WTC11 (cell line): ENCODE measurements at regions not wholly inside any gene's neighbourhood (a gene's known extent, or its start where the extent isn't known, plus 50 kb on each side); places are given as distances from the start of the nearest gene placed in this dataset.

Experiments
- ATAC-seq: fragments of 200-7000 bp; cut with Tn5 transposase; 2 replicates; pipeline ENCODE4 v1.10.0; 2021; ENCODE audit warnings: mild to moderate bottlenecking, moderate library complexity
- CTCF ChIA-PET: fragments of 300-600 bp; sonication (Branson Sonifier 250); formaldehyde crosslinking; loops from one replicate; lab custom pipeline; 2021; ENCODE audit warnings: antibody characterized with exemption; lab: Charles Lee
- POLR2A ChIA-PET: fragments of 350-600 bp; sonication (Branson Sonifier 250); formaldehyde crosslinking; loops from one replicate; lab custom pipeline; 2021; ENCODE audit warnings: antibody characterized with exemption; lab: Charles Lee
- DNase-seq: peaks from one replicate; pipeline ENCODE4 v3.0.0; 2021; ENCODE audit warnings: low spot score
- H3K27ac Mint-ChIP-seq: 2 replicates; pipeline ENCODE4 v1.8.0; 2021; ENCODE audit warnings: mixed read lengths
- H3K27me3 Mint-ChIP-seq: 2 replicates; pipeline ENCODE4 v1.8.0; 2021; ENCODE audit warnings: low read depth, mild to moderate bottlenecking, moderate library complexity, mixed read lengths
- H3K36me3 Mint-ChIP-seq: 2 replicates; pipeline ENCODE4 v1.8.0; 2021; ENCODE audit warnings: mixed read lengths
- H3K4me1 Mint-ChIP-seq: 2 replicates; pipeline ENCODE4 v1.8.0; 2022; ENCODE audit warnings: mixed read lengths
- H3K4me3 Mint-ChIP-seq: 2 replicates; pipeline ENCODE4 v1.8.0; 2021; ENCODE audit warnings: mild to moderate bottlenecking, moderate library complexity, mixed read lengths
- H3K9me3 Mint-ChIP-seq: 2 replicates; pipeline ENCODE4 v1.8.0; 2021; ENCODE audit warnings: mixed read lengths
- ATF1 ChIP-seq: sonication (generic); formaldehyde crosslinking; IDR thresholded peaks from 2 replicates; pipeline ENCODE4 v1.8.1; 2023; ENCODE audit warnings: mild to moderate bottlenecking, moderate library complexity, missing genetic modification reagents
- FOXJ3 ChIP-seq: sonication (generic); formaldehyde crosslinking; IDR thresholded peaks from 2 replicates; pipeline ENCODE4 v1.9.0; 2021; ENCODE audit warnings: missing genetic modification reagents, mild to moderate bottlenecking, borderline replicate concordance
- GTF2I ChIP-seq: fragments of 250-450 bp; sonication (Bioruptor Pico); conservative IDR thresholded peaks from 2 replicates; pipeline ENCODE4 v1.4.0; 2021; ENCODE audit warnings: mild to moderate bottlenecking
- IRF2 ChIP-seq: sonication (generic); formaldehyde crosslinking; IDR thresholded peaks from 2 replicates; pipeline ENCODE4 v1.8.0; 2022; ENCODE audit warnings: low read depth, missing genetic modification reagents, borderline replicate concordance
- MXD4 ChIP-seq: fragments of 250-450 bp; sonication (Bioruptor Pico); IDR thresholded peaks from 2 replicates; pipeline ENCODE4 v1.8.0; 2021; ENCODE audit warnings: mild to moderate bottlenecking, moderate library complexity, borderline replicate concordance
- NFATC4 ChIP-seq: fragments of 250-450 bp; sonication (Bioruptor Pico); IDR thresholded peaks from 2 replicates; pipeline ENCODE4 v1.9.0; 2021; ENCODE audit warnings: mild to moderate bottlenecking
- NFYB ChIP-seq: sonication (generic); formaldehyde crosslinking; conservative IDR thresholded peaks from 2 replicates; pipeline ENCODE4 v1.8.0; 2022; ENCODE audit warnings: low read depth, missing genetic modification reagents
- PRRX2 ChIP-seq: fragments of 250-450 bp; sonication (Bioruptor Pico); IDR thresholded peaks from 2 replicates; pipeline ENCODE4 v1.8.0; 2021; ENCODE audit warnings: mild to moderate bottlenecking
- RELA ChIP-seq: sonication (generic); formaldehyde crosslinking; IDR thresholded peaks from 2 replicates; pipeline ENCODE4 v1.8.1; 2022; ENCODE audit warnings: missing genetic modification reagents, mild to moderate bottlenecking, borderline replicate concordance
- SMAD3 ChIP-seq: sonication (generic); formaldehyde crosslinking; IDR thresholded peaks from 2 replicates; pipeline ENCODE4 v1.8.0; 2022; ENCODE audit warnings: missing genetic modification reagents, mild to moderate bottlenecking, borderline replicate concordance
- ZBTB21 ChIP-seq: sonication (generic); formaldehyde crosslinking; IDR thresholded peaks from 2 replicates; pipeline ENCODE4 v1.8.1; 2023; ENCODE audit warnings: mild to moderate bottlenecking, missing genetic modification reagents, borderline replicate concordance
- ZNF138 ChIP-seq: sonication (generic); formaldehyde crosslinking; conservative IDR thresholded peaks from 2 replicates; pipeline ENCODE4 v1.8.1; 2022; ENCODE audit warnings: mild to moderate bottlenecking, moderate library complexity, missing genetic modification reagents
- ZNF416 ChIP-seq: fragments of 250-450 bp; sonication (Bioruptor Pico); IDR thresholded peaks from 2 replicates; pipeline ENCODE4 v1.9.0; 2021; ENCODE audit warnings: mild to moderate bottlenecking, inconsistent platforms
- TF ChIP-seq, protein P1 (sequence below): fragments of 250-450 bp; sonication (Bioruptor Pico); IDR thresholded peaks from 2 replicates; pipeline ENCODE4 v1.9.0; 2021; ENCODE audit warnings: mild to moderate bottlenecking
- TF ChIP-seq, protein P2 (sequence below): fragments of 250-450 bp; sonication (Bioruptor Pico); IDR thresholded peaks from 2 replicates; pipeline ENCODE4 v2.1.2; 2022; ENCODE audit warnings: mild to moderate bottlenecking, moderate library complexity
- TF ChIP-seq, protein P3 (sequence below): sonication (generic); formaldehyde crosslinking; conservative IDR thresholded peaks from 2 replicates; pipeline ENCODE4 v1.8.1; 2023; ENCODE audit warnings: mild to moderate bottlenecking, low read depth, missing genetic modification reagents, moderate library complexity
- TF ChIP-seq, protein P4 (sequence below): sonication (generic); formaldehyde crosslinking; IDR thresholded peaks from 2 replicates; pipeline ENCODE4 v1.8.0; 2022; ENCODE audit warnings: mild to moderate bottlenecking, missing genetic modification reagents
- TF ChIP-seq, protein P5 (sequence below): fragments of 250-450 bp; sonication (Bioruptor Pico); conservative IDR thresholded peaks from 2 replicates; pipeline ENCODE4 v1.9.0; 2021; ENCODE audit warnings: mild to moderate bottlenecking
- TF ChIP-seq, protein P6 (sequence below): sonication (generic); formaldehyde crosslinking; IDR thresholded peaks from 2 replicates; pipeline ENCODE4 v1.8.0; 2023; ENCODE audit warnings: missing genetic modification reagents

DNA sequence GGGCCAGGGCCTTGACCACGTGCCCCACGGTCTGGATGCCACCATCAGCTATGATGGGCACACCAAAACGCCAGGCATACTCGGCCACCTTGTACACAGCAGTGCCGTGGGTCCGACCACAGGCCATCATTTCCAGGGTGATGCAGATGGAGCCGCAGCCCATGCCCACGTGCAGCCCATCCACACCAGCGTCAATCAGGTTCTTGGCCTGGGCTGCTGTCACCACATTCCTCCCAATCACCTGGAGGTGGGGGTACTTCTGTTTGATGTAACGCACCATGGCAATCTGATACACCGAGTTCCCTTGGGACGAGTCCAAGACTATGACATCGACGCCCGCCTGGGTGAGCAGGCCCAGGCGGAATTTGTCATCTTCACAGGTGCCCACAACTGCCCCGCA is 221.2 kb upstream of the ATP6AP2 start:
- Mint-ChIP-seq H3K27ac (no peak overlapping the region), H3K4me1 (peaks cover 3% of the 10 kb centered on the region; the same call in 1 of the 2 replicates), H3K27me3 (no peaks in the 10 kb centered on the region), H3K4me3 (no peak overlapping the region), H3K36me3 (no peaks in the 10 kb centered on the region)
- ATAC-seq (no peak), DNase-seq (no peak)
- ChIA-PET POLR2A (no interaction called here), CTCF (no interaction called here)
- TF ChIP-seq, protein P1, sequence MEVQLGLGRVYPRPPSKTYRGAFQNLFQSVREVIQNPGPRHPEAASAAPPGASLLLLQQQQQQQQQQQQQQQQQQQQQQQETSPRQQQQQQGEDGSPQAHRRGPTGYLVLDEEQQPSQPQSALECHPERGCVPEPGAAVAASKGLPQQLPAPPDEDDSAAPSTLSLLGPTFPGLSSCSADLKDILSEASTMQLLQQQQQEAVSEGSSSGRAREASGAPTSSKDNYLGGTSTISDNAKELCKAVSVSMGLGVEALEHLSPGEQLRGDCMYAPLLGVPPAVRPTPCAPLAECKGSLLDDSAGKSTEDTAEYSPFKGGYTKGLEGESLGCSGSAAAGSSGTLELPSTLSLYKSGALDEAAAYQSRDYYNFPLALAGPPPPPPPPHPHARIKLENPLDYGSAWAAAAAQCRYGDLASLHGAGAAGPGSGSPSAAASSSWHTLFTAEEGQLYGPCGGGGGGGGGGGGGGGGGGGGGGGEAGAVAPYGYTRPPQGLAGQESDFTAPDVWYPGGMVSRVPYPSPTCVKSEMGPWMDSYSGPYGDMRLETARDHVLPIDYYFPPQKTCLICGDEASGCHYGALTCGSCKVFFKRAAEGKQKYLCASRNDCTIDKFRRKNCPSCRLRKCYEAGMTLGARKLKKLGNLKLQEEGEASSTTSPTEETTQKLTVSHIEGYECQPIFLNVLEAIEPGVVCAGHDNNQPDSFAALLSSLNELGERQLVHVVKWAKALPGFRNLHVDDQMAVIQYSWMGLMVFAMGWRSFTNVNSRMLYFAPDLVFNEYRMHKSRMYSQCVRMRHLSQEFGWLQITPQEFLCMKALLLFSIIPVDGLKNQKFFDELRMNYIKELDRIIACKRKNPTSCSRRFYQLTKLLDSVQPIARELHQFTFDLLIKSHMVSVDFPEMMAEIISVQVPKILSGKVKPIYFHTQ (CRISPR knock-in tag), result no peak
- TF ChIP-seq GTF2I (CRISPR knock-in tag), result no peak
- TF ChIP-seq, protein P2, sequence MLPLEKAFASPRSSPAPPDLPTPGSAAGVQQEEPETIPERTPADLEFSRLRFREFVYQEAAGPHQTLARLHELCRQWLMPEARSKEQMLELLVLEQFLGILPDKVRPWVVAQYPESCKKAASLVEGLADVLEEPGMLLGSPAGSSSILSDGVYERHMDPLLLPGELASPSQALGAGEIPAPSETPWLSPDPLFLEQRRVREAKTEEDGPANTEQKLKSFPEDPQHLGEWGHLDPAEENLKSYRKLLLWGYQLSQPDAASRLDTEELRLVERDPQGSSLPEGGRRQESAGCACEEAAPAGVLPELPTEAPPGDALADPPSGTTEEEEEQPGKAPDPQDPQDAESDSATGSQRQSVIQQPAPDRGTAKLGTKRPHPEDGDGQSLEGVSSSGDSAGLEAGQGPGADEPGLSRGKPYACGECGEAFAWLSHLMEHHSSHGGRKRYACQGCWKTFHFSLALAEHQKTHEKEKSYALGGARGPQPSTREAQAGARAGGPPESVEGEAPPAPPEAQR (CRISPR knock-in tag), result no peak
- no peak for TF ChIP-seq PRRX2 (CRISPR knock-in tag)
- TF ChIP-seq ZNF416 (CRISPR knock-in tag), result no peak
- TF ChIP-seq, protein P3, sequence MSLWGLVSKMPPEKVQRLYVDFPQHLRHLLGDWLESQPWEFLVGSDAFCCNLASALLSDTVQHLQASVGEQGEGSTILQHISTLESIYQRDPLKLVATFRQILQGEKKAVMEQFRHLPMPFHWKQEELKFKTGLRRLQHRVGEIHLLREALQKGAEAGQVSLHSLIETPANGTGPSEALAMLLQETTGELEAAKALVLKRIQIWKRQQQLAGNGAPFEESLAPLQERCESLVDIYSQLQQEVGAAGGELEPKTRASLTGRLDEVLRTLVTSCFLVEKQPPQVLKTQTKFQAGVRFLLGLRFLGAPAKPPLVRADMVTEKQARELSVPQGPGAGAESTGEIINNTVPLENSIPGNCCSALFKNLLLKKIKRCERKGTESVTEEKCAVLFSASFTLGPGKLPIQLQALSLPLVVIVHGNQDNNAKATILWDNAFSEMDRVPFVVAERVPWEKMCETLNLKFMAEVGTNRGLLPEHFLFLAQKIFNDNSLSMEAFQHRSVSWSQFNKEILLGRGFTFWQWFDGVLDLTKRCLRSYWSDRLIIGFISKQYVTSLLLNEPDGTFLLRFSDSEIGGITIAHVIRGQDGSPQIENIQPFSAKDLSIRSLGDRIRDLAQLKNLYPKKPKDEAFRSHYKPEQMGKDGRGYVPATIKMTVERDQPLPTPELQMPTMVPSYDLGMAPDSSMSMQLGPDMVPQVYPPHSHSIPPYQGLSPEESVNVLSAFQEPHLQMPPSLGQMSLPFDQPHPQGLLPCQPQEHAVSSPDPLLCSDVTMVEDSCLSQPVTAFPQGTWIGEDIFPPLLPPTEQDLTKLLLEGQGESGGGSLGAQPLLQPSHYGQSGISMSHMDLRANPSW (CRISPR knock-in tag), result no peak
- no peak for TF ChIP-seq NFYB (CRISPR knock-in tag)
- TF ChIP-seq, protein P4, sequence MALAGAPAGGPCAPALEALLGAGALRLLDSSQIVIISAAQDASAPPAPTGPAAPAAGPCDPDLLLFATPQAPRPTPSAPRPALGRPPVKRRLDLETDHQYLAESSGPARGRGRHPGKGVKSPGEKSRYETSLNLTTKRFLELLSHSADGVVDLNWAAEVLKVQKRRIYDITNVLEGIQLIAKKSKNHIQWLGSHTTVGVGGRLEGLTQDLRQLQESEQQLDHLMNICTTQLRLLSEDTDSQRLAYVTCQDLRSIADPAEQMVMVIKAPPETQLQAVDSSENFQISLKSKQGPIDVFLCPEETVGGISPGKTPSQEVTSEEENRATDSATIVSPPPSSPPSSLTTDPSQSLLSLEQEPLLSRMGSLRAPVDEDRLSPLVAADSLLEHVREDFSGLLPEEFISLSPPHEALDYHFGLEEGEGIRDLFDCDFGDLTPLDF (CRISPR knock-in tag), result no peak
- no peak for TF ChIP-seq RELA (CRISPR knock-in tag)
- no peak for TF ChIP-seq ATF1 (CRISPR knock-in tag)
- TF ChIP-seq, all 79 proteins: peak for 0
- H3K9me3 Mint-ChIP-seq, result no peaks in the 10 kb centered on the region

DNA sequence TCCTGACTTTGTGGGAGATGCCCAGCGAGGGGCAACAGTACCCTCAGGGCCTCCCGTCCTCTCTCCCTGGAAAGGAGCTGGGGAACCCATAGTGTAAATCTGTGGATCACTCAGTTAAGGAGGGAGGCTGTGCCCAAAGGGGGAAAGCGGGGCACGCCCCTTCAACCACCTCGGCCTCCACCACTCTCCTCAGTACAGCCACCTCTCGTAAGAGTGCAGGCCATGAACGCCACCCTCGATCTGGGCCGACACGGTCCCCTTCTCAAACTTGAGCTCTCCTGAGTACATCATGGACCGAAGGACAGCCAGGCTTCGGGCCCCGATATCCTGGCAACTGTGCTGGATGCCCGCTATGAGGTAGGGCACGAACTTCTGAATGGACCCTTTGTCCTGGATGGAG is 221.8 kb upstream of the ATP6AP2 start:
- ATAC-seq (no peak), DNase-seq (no peak)
- H3K4me1 Mint-ChIP-seq, result peaks cover 3% of the 10 kb centered on the region; the same call in 1 of the 2 replicates
- no peak overlapping the region for H3K4me3 Mint-ChIP-seq
- ChIA-PET POLR2A (no interaction called here), CTCF (no interaction called here)
- no peaks in the 10 kb centered on the region for H3K9me3 Mint-ChIP-seq
- no peaks in the 10 kb centered on the region for H3K27me3 Mint-ChIP-seq
- no peaks in the 10 kb centered on the region for H3K36me3 Mint-ChIP-seq
- TF ChIP-seq ZNF138 (CRISPR knock-in tag), result no peak
- TF ChIP-seq ZBTB21 (CRISPR knock-in tag), result no peak
- TF ChIP-seq MXD4 (CRISPR knock-in tag), result no peak
- no peak for TF ChIP-seq NFATC4 (CRISPR knock-in tag)
- no peak for TF ChIP-seq SMAD3 (CRISPR knock-in tag)
- no peak overlapping the region for H3K27ac Mint-ChIP-seq

DNA sequence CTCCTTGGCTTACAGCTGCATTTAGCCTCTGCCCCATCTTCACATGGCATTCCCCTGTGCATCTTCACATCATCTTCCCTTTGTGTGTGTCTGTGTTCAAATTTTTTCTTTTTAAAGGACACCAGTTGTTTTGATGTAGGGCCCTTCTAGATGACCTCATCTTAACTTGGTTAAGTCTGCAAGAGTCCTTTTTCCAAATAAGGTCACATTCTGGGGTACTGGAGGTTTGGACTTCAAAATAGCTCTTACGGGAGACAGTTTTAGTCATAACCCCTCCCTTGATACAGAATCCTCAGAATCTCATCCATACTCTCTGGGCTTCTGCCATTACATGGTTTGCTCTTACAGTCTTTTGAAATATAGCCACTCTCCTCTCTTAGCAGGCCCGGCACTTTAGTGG is 231.5 kb upstream of the ATP6AP2 start:
- H3K4me3 Mint-ChIP-seq, result no peak overlapping the region
- no peak for DNase-seq
- no peaks in the 10 kb centered on the region for H3K4me1 Mint-ChIP-seq
- TF ChIP-seq, protein P5, sequence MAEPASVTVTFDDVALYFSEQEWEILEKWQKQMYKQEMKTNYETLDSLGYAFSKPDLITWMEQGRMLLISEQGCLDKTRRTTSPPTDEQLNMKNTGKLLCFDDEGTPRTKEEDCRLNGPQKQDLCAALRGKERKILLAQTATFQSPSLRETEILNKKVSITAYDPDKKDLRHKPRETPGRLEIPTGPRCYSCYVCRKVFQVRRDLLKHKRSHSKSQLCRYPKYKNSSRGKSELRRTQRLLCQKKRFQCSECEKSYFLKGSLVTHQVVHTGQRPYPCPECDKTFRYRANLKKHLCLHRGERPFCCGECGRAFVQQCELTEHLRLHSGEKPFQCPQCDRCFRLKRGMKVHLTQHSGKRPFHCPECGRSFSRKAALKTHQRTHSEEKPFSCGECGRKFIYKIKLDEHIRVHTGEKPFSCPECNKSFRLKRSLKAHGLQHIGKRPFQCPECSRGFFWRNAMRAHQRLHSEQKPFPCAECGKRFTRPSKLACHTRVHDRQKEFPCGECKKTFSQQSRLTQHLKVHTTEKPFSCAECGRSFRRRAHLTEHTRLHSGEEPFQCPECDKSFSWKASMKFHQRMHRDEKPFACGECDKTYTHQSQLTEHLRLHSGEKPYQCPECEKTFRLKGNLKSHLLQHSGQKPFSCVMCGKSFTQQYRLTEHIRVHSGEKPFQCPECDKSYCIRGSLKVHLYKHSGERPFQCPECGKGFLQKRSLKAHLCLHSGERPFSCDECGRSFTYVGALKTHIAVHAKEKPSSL (CRISPR knock-in tag), result no peak
- TF ChIP-seq IRF2 (CRISPR knock-in tag) (no peak), FOXJ3 (CRISPR knock-in tag) (no peak)
- TF ChIP-seq, protein P4 (CRISPR knock-in tag), result no peak
- TF ChIP-seq, protein P6, sequence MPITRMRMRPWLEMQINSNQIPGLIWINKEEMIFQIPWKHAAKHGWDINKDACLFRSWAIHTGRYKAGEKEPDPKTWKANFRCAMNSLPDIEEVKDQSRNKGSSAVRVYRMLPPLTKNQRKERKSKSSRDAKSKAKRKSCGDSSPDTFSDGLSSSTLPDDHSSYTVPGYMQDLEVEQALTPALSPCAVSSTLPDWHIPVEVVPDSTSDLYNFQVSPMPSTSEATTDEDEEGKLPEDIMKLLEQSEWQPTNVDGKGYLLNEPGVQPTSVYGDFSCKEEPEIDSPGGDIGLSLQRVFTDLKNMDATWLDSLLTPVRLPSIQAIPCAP (CRISPR knock-in tag), result no peak
- H3K27ac Mint-ChIP-seq, result no peak overlapping the region
- POLR2A ChIA-PET, result no interaction called here
- peaks cover 7% of the 10 kb centered on the region for H3K36me3 Mint-ChIP-seq
- peaks cover 9% of the 10 kb centered on the region for H3K9me3 Mint-ChIP-seq
- CTCF ChIA-PET, result no interaction called here
- ATAC-seq, result no peak
- no peaks in the 10 kb centered on the region for H3K27me3 Mint-ChIP-seq
